Sigmoid colon (tissue), 4 donors: ENCODE measurements at regions not wholly inside any gene's neighbourhood (a gene's known extent, or its start where the extent isn't known, plus 50 kb on each side); places are given as distances from the start of the nearest gene placed in this dataset.
A peak's percentile ranks its signal among the peaks of the same experiment; 100 is the strongest.

Source experiments
- CTCF ChIP-seq, 4 experiments: fragments of 450-650 bp in 3 of 4; fragments of 200-600 bp in 1 of 4; IDR thresholded peaks; one replicate each; pipeline ENCODE4 v1.5.1; 2016 to 2019; ENCODE audit warnings: antibody characterized with exemption in 4 of 4, mild to moderate bottlenecking in 3 of 4, moderate library complexity in 2 of 4
- EP300 ChIP-seq, 4 donors: sonication (generic); formaldehyde crosslinking; IDR thresholded peaks; one replicate each; pipeline ENCODE4 v1.6.1; 2017; ENCODE audit warnings: antibody characterized with exemption in 4 of 4
- POLR2A ChIP-seq, 2 donors: fragments of 450-650 bp; IDR thresholded peaks; one replicate each; pipeline ENCODE4 v1.6.1; 2016; ENCODE audit warnings: antibody characterized with exemption in 2 of 2, mild to moderate bottlenecking in 2 of 2, moderate library complexity in 2 of 2
- POLR2AphosphoS5 ChIP-seq, 4 donors: sonication (generic); formaldehyde crosslinking; IDR thresholded peaks; one replicate each; pipeline ENCODE4 v1.6.1; 2017; ENCODE audit warnings: antibody characterized with exemption in 4 of 4

- TF ChIP-seq EP300 (IDR thresholded peaks at IDR 0.05) (no peak), POLR2A (IDR thresholded peaks at IDR 0.05) (no peak), CTCF (IDR thresholded peaks at IDR 0.05) (peak in 2 of 4 experiments; percentile 26 to 35), POLR2AphosphoS5 (IDR thresholded peaks at IDR 0.05) (no peak)
Observed at GRCh38 chr13:73767747-73768315, 366.4 kb downstream of the KLF12 start.
